HG03571 (cell line): ENCODE measurements at regions not wholly inside any gene's neighbourhood (a gene's known extent, or its start where the extent isn't known, plus 50 kb on each side); places are given as distances from the start of the nearest gene placed in this dataset.
"Not testable (repeated sequence)": the region's sequence is repeated elsewhere in the genome, so short reads cannot be mapped to it uniquely, and the experiment has no call there.

Experiments used
- ATAC-seq: cut with Tn5 transposase; IDR thresholded peaks from one replicate; pipeline ENCODE4 v1.9.1; 2021; ENCODE audit not compliant: unreplicated experiment

- ATAC-seq, result no peak
Observed at GRCh38 chr16:13848795-13849194, 71.2 kb upstream of the ERCC4 start.

- not testable (repeated sequence) for ATAC-seq
Observed at GRCh38 chr16:13850173-13850572, 69.8 kb upstream of the ERCC4 start.

- ATAC-seq, result no peak
Observed at GRCh38 chr16:13852827-13853226, 67.1 kb upstream of the ERCC4 start.

GRCh38 chr16:13856398-13856797, 63.6 kb upstream of the ERCC4 start:
- ATAC-seq, result no peak

DNA sequence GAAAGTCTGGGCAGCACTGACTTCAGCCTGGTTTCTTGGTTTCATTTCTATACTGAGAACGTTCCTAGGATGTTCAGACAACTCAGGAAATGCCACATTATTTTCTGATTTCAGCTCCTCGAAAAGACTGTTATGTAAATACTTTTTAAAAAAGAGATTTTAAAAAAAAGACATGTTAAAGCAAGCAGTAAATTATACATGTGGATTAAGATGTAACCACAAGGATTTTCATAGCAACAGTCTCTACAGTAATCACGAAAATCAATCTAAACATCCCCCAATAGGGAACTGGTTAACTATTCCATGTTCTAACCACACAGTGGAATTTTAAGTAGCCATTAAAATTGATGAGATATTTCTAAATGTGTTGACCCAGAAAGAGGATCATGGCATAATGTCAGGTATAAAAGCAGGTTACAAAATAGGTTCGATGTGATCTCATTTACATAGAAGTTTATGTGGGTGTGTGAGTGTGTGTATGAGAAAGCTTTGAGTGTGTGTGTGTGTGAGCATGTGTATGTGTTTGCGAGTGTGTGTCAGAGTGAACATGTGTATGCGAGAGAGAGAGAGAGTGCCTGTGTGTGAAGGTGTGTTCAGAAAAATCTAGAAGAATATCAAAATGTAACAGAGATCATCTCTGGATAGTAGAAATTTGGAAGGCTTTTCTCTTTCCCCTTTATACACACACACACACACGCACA, 63.0 kb upstream of the ERCC4 start:
- ATAC-seq, result no peak

DNA sequence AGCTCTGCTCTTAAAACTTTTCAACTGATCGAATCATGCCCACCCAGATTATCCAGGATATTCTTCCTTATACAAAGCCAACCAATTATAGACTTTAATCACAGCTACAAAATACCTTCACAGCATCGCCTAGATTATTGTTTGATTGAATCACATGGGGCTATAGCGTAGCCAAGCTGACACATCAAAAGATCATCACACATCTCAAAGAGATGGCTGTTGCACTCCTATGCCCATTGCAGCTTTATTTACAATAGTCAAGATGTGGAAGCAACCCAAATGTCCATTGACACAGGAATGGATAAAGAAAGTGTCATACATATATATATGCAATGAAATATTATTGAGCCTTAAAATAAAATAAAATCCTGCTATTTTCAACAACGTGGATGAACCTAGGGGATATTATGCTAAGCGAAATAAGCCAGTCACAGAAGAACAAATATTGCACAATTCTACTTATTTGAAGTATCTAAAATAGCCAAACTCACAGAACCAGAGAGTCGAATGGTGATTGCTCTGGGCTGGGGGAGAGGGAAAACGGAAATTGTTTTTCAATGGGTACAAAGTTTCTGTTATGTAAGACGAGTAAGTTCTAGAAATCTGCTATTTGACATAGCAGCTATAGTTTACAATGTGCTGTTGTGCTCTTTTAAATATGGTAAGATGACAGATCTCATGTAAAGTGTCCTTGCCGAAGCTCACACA, 60.9 kb upstream of the ERCC4 start:
- ATAC-seq, result no peak

- ATAC-seq, result no peak
Observed at GRCh38 chr16:13863075-13863765, 56.7 kb upstream of the ERCC4 start.

- no peak for ATAC-seq
Observed at GRCh38 chr16:13864689-13865088, 55.3 kb upstream of the ERCC4 start.

GRCh38 chr16:13866073-13866472, 53.9 kb upstream of the ERCC4 start:
- no peak for ATAC-seq
